ENCODE measurements at regions not wholly inside any gene's neighbourhood (a gene's known extent, or its start where the extent isn't known, plus 50 kb on each side); places are given as distances from the start of the nearest gene placed in this dataset.

GRCh38 chr12:94815958-94816357 is 165.6 kb upstream of the TMCC3 start:
- DNase-seq (ENCODE audit: low spot score): no peak

GRCh38 chr12:94815450-94815849 is 165.1 kb upstream of the TMCC3 start:
- DNase-seq (ENCODE audit: low spot score): no peak

GRCh38 chr12:94813314-94813713 is 163.0 kb upstream of the TMCC3 start:
- DNase-seq (ENCODE audit: low spot score): peak; percentile 5

GRCh38 chr12:94812345-94812744 is 162.0 kb upstream of the TMCC3 start:
- DNase-seq (ENCODE audit: low spot score): no peak

- DNase-seq (ENCODE audit: low spot score): no peak
Observed at GRCh38 chr12:94811611-94812010, 161.3 kb upstream of the TMCC3 start.

GRCh38 chr12:94807951-94808350 is 157.6 kb upstream of the TMCC3 start:
- no peak for DNase-seq (ENCODE audit: low spot score)

GRCh38 chr12:94806617-94807016 is 156.3 kb upstream of the TMCC3 start:
- no peak for DNase-seq (ENCODE audit: low spot score)

- no peak for DNase-seq (ENCODE audit: low spot score)
Observed at GRCh38 chr12:94805749-94806529, 155.6 kb upstream of the TMCC3 start.

- no peak for DNase-seq (ENCODE audit: low spot score)
Observed at GRCh38 chr12:94803939-94804338, 153.6 kb upstream of the TMCC3 start.

GRCh38 chr12:94802796-94803195 is 152.4 kb upstream of the TMCC3 start:
- no peak for DNase-seq (ENCODE audit: low spot score)

GRCh38 chr12:94801745-94802144 is 151.4 kb upstream of the TMCC3 start:
- DNase-seq (ENCODE audit: low spot score): no peak

GRCh38 chr12:94799136-94799535 is 148.8 kb upstream of the TMCC3 start:
- no peak for DNase-seq (ENCODE audit: low spot score)

GRCh38 chr12:94798113-94798512 is 147.8 kb upstream of the TMCC3 start:
- DNase-seq (ENCODE audit: low spot score): no peak

- no peak for DNase-seq (ENCODE audit: low spot score)
Observed at GRCh38 chr12:94795520-94795919, 145.2 kb upstream of the TMCC3 start.

GRCh38 chr12:94795044-94795443 is 144.7 kb upstream of the TMCC3 start:
- no peak for DNase-seq (ENCODE audit: low spot score)

- no peak for DNase-seq (ENCODE audit: low spot score)
Observed at GRCh38 chr12:94793191-94793595, 142.8 kb upstream of the TMCC3 start.

GRCh38 chr12:94792693-94793092 is 142.3 kb upstream of the TMCC3 start:
- no peak for DNase-seq (ENCODE audit: low spot score)

- DNase-seq (ENCODE audit: low spot score): no peak
Observed at GRCh38 chr12:94791933-94792332, 141.6 kb upstream of the TMCC3 start.

GRCh38 chr12:94790825-94791224 is 140.5 kb upstream of the TMCC3 start:
- DNase-seq (ENCODE audit: low spot score): no peak

- no peak for DNase-seq (ENCODE audit: low spot score)
Observed at GRCh38 chr12:94790370-94790769, 140.0 kb upstream of the TMCC3 start.

- no peak for DNase-seq (ENCODE audit: low spot score)
Observed at GRCh38 chr12:94789510-94790225, 139.3 kb upstream of the TMCC3 start.

GRCh38 chr12:94788298-94788697 is 137.9 kb upstream of the TMCC3 start:
- no peak for DNase-seq (ENCODE audit: low spot score)

- DNase-seq (ENCODE audit: low spot score): no peak
Observed at GRCh38 chr12:94786906-94787305, 136.5 kb upstream of the TMCC3 start.
